Mesenchymal stem cell (in vitro differentiated cells and primary cell): ENCODE measurements at regions not wholly inside any gene's neighbourhood (a gene's known extent, or its start where the extent isn't known, plus 50 kb on each side); places are given as distances from the start of the nearest gene placed in this dataset.

ENCODE experiments used
- DNase-seq: peaks from one replicate; pipeline ENCODE4 v3.0.0-alpha.2; 2013
- H2AFZ ChIP-seq: one replicate; pipeline ENCODE4 v1.6.1; 2013; ENCODE audit warnings: low read depth, mild to moderate bottlenecking, control low read depth, inconsistent platforms, low read length, moderate library complexity
- H2AK5ac ChIP-seq: 2 replicates; pipeline ENCODE4 v1.6.1; 2013; ENCODE audit warnings: low read length, moderate library complexity, mild to moderate bottlenecking, inconsistent platforms; ENCODE audit not compliant: severe bottlenecking
- H2BK120ac ChIP-seq: one replicate; pipeline ENCODE4 v1.6.1; 2013; ENCODE audit warnings: low read depth, mild to moderate bottlenecking, inconsistent platforms, low read length, moderate library complexity
- H2BK12ac ChIP-seq, 2 experiments: one replicate each; pipeline ENCODE4 v1.6.1; 2013; ENCODE audit warnings: inconsistent platforms in 2 of 2, low read length in 2 of 2, mild to moderate bottlenecking in 2 of 2, moderate library complexity in 2 of 2, control low read depth in 1 of 2
- H2BK15ac ChIP-seq: one replicate; pipeline ENCODE4 v1.6.1; 2013; ENCODE audit warnings: mild to moderate bottlenecking, low read depth, inconsistent platforms; ENCODE audit not compliant: poor library complexity, severe bottlenecking
- H2BK5ac ChIP-seq: 2 replicates; pipeline ENCODE4 v1.6.1; 2013; ENCODE audit warnings: low read depth, mild to moderate bottlenecking, low read length, control low read depth, inconsistent platforms; ENCODE audit not compliant: poor library complexity, severe bottlenecking
- H3K14ac ChIP-seq, 2 experiments: one replicate each; pipeline ENCODE4 v1.6.1; 2013; ENCODE audit warnings: inconsistent platforms in 2 of 2, low read length in 2 of 2, control low read depth in 1 of 2, mild to moderate bottlenecking in 1 of 2, moderate library complexity in 1 of 2
- H3K18ac ChIP-seq, 2 experiments: one replicate each; pipeline ENCODE4 v1.6.1; 2013; ENCODE audit warnings: inconsistent platforms in 2 of 2, low read length in 2 of 2, control low read depth in 1 of 2, low read depth in 1 of 2, mild to moderate bottlenecking in 1 of 2
- H3K23ac ChIP-seq, 2 experiments: one replicate each; pipeline ENCODE4 v1.6.1; 2013; ENCODE audit warnings: inconsistent platforms in 2 of 2, low read length in 2 of 2, mild to moderate bottlenecking in 2 of 2, moderate library complexity in 2 of 2, control low read depth in 1 of 2
- H3K27ac ChIP-seq: 2 replicates; pipeline ENCODE4 v1.5.1; 2013; ENCODE audit warnings: mild to moderate bottlenecking, moderate library complexity, low read length, control low read depth, inconsistent platforms; ENCODE audit not compliant: poor library complexity, severe bottlenecking
- H3K27me3 ChIP-seq, 2 experiments: 2 replicates each; pipeline versions ENCODE4 v1.6.1 to v1.7.0; 2013; ENCODE audit warnings: low read length in 2 of 2, mild to moderate bottlenecking in 2 of 2, moderate library complexity in 2 of 2, control low read depth in 1 of 2, inconsistent platforms in 1 of 2; ENCODE audit not compliant: control insufficient read depth in 1 of 2, insufficient read depth in 1 of 2
- H3K36me3 ChIP-seq, 2 experiments: 2 replicates each; pipeline versions ENCODE4 v1.6.1 to v1.7.0; 2013; ENCODE audit warnings: low read length in 2 of 2, control low read depth in 1 of 2, inconsistent platforms in 1 of 2, low read depth in 1 of 2, mild to moderate bottlenecking in 1 of 2; ENCODE audit not compliant: insufficient read depth in 2 of 2, control insufficient read depth in 1 of 2
- H3K4ac ChIP-seq, 2 experiments: one replicate each; pipeline ENCODE4 v1.6.1; 2013; ENCODE audit warnings: inconsistent platforms in 2 of 2, low read length in 2 of 2, mild to moderate bottlenecking in 2 of 2, moderate library complexity in 2 of 2, control low read depth in 1 of 2, low read depth in 1 of 2
- H3K4me1 ChIP-seq: 2 replicates; pipeline ENCODE4 v1.6.1; 2013; ENCODE audit warnings: low read depth, low read length, control low read depth; ENCODE audit not compliant: control insufficient read depth, insufficient read depth
- H3K4me2 ChIP-seq: 2 replicates; pipeline ENCODE4 v1.6.1; 2013; ENCODE audit warnings: low read length, mild to moderate bottlenecking, inconsistent platforms; ENCODE audit not compliant: poor library complexity, severe bottlenecking
- H3K4me3 ChIP-seq, 2 experiments: 2 replicates each; pipeline versions ENCODE4 v1.5.1 to v1.7.0; 2013; ENCODE audit warnings: low read length in 2 of 2, mild to moderate bottlenecking in 2 of 2, control low read depth in 1 of 2, low read depth in 1 of 2; ENCODE audit not compliant: insufficient read depth in 1 of 2
- H3K79me1 ChIP-seq: replicated peaks from 2 replicates; pipeline ENCODE4 v1.6.1; 2013; ENCODE audit warnings: mild to moderate bottlenecking, control low read depth, low read length, inconsistent platforms; ENCODE audit not compliant: poor library complexity, severe bottlenecking
- H3K9ac ChIP-seq: 2 replicates; pipeline ENCODE4 v1.7.0; 2013; ENCODE audit warnings: mild to moderate bottlenecking, low read length, moderate library complexity
- H3K9me3 ChIP-seq: 2 replicates; pipeline ENCODE4 v1.7.0; 2013; ENCODE audit warnings: mild to moderate bottlenecking, low read length; ENCODE audit not compliant: control insufficient read depth
- H4K8ac ChIP-seq: one replicate; pipeline ENCODE4 v1.6.1; 2013; ENCODE audit warnings: inconsistent platforms, mild to moderate bottlenecking, low read length, moderate library complexity
- H4K91ac ChIP-seq: one replicate; pipeline ENCODE4 v1.6.1; 2013; ENCODE audit warnings: mild to moderate bottlenecking, low read length, inconsistent platforms
- WGBS: methylation state at CpG from one replicate; pipeline ENCODE4 v1.1.7; 2013; ENCODE audit warnings: mixed read lengths; 5-methylcytosine and 5-hydroxymethylcytosine counted together

DNA sequence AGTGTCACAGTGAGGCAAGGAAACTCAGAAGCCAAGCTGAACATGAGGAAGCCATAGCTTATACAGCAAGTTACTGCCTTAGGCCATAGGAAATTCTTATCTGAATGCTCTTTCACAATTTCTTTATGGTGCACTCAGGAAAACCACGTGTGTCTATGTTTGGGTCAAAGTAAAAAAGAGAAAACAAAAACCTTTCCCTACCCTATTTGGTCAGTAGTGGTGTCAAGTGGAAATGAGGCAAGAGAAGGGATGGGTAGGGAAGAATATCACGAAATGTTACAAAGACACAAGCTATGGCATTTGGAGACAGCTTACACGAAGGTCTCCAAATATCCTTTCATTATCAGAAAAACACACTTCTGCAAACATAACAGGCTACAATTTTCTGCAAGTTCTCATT lies 83.4 kb upstream of the INPP4B start:
- Histone ChIP-seq H3K4ac (no peak overlapping the region), H3K79me1 (no peaks in the 10 kb centered on the region), H3K4me1 (no peaks in the 10 kb centered on the region), H2BK12ac (no peak overlapping the region), H3K4me2 (no peak overlapping the region), H2BK120ac (no peak overlapping the region), H2AFZ (no peak overlapping the region), H3K9me3 (peaks cover 4% of the 10 kb centered on the region), H3K9ac (no peak overlapping the region), H3K14ac (no peak overlapping the region), H4K91ac (no peak overlapping the region), H3K36me3 (no peaks in the 10 kb centered on the region), H3K4me3 (no peak overlapping the region), H2AK5ac (no peak overlapping the region), H2BK5ac (no peak overlapping the region), H3K27ac (no peak overlapping the region), H3K18ac (no peak overlapping the region), H3K27me3 (no peaks in the 10 kb centered on the region), H4K8ac (no peak overlapping the region), H3K23ac (no peak overlapping the region), H2BK15ac (no peak overlapping the region)
- 52% methylated on average over 2 of the region's 3 CpGs for WGBS
- no peak for DNase-seq

DNA sequence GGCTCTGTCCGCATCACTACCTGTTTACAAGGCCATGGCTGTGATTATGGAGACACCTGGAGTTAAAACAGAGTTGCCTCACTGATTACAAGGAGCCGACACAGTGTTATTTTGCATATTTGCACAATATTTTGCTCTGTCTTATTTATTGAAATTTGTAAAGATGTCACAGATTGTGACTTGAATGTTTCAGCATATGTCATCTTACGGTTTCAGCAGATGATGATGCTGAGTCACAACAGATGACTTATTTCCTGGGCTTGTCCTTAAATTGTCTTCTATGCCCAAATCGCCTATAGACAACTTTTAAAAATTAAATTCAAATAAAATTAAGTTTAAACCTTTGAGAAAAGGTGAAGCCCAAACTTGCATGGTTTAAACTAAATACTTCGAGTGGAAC lies 87.1 kb upstream of the INPP4B start:
- peaks cover 4% of the 10 kb centered on the region for H3K9me3 ChIP-seq
- no peak overlapping the region for H3K27ac ChIP-seq
- no peak overlapping the region for H3K14ac ChIP-seq
- no peak overlapping the region for H2BK5ac ChIP-seq
- H3K4me1 ChIP-seq, result no peaks in the 10 kb centered on the region
- H3K4me2 ChIP-seq, result no peak overlapping the region
- no peak overlapping the region for H3K9ac ChIP-seq
- no peaks in the 10 kb centered on the region for H3K36me3 ChIP-seq
- WGBS, result 88% methylated on average over 4 of the region's 5 CpGs
- H2AFZ ChIP-seq, result no peak overlapping the region
- H3K27me3 ChIP-seq, result no peaks in the 10 kb centered on the region
- no peak overlapping the region for H2BK12ac ChIP-seq
- no peak overlapping the region for H3K4ac ChIP-seq
- no peak overlapping the region for H3K4me3 ChIP-seq
- no peak overlapping the region for H2BK15ac ChIP-seq
- no peaks in the 10 kb centered on the region for H3K79me1 ChIP-seq
- H4K8ac ChIP-seq, result no peak overlapping the region
- H3K23ac ChIP-seq, result no peak overlapping the region
- DNase-seq, result no peak
- H3K18ac ChIP-seq, result no peak overlapping the region
- no peak overlapping the region for H4K91ac ChIP-seq
- H2BK120ac ChIP-seq, result no peak overlapping the region
- H2AK5ac ChIP-seq, result no peak overlapping the region

DNA sequence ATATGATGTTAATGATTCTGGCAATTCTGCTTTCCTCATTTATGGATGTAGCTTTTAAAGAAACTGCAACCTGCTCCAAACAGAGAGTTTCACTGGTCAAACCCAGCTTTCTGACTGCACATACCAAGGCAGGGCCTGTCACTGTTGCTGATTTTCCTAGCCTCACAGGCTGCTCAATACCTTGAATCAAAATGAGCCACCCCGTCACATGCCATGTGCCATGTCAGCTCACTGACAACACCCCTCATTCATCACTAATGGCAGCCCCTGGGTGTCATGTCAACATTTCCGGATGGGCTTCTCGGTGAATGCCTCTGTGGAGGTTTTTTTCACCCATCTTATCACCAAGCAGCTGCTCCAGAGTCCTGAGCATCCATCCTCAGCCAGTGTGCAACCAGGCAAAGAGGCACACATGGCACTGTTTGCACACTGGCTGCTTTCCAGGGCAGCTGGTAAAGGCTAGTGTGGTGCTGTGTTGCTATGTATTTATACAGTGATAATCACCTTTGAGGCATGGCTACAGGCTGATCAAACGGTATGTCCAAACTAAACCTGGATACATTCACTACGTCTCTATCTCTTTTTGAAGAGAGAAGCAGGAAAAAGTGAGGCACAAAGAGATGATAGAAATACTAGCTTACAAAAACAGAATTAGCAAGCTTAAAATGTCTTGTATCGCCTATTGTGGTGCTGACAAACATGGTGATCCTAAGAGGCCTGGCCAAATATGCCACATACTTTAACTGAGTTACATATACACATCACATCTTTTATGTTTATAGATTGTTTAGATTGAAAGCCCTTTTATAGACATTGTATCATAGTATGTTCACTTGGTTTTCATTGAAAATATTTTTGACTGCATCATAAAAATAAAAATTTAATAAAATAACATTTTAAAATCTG lies 94.6 kb upstream of the INPP4B start:
- no peaks in the 10 kb centered on the region for H3K4me1 ChIP-seq
- no peak overlapping the region for H4K91ac ChIP-seq
- no peak overlapping the region for H2AFZ ChIP-seq
- no peaks in the 10 kb centered on the region for H3K36me3 ChIP-seq
- DNase-seq, result no peak
- H3K4me2 ChIP-seq, result no peak overlapping the region
- H2BK5ac ChIP-seq, result no peak overlapping the region
- H2BK120ac ChIP-seq, result no peak overlapping the region
- H3K18ac ChIP-seq, result no peak overlapping the region
- no peak overlapping the region for H3K4ac ChIP-seq
- no peak overlapping the region for H3K4me3 ChIP-seq
- no peak overlapping the region for H2AK5ac ChIP-seq
- no peak overlapping the region for H2BK12ac ChIP-seq
- 83% methylated on average over 4 of the region's 6 CpGs for WGBS
- H3K27me3 ChIP-seq, result no peaks in the 10 kb centered on the region
- H3K79me1 ChIP-seq, result no peaks in the 10 kb centered on the region
- no peak overlapping the region for H3K14ac ChIP-seq
- H3K9me3 ChIP-seq, result no peaks in the 10 kb centered on the region
- no peak overlapping the region for H3K23ac ChIP-seq
- no peak overlapping the region for H4K8ac ChIP-seq
- H3K27ac ChIP-seq, result no peak overlapping the region
- H3K9ac ChIP-seq, result no peak overlapping the region
- H2BK15ac ChIP-seq, result no peak overlapping the region

DNA sequence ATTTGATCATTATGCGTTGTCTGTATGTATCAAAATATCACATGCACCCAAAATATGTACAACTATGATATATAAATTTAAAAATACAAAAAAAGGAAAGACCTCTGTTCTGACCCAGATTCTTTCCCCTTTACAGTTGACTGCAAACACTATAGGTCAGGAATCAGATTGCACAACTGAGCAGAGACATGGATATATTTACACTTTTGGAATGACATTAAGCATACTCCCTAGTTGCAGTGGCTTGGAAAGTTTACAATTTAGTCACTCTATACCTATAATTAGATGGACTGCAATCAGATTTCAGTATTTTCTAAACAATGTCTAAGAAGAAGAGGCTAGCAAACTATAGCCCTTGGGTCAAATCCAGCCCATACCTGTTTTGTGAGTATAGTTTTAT lies 98.5 kb upstream of the INPP4B start:
- Histone ChIP-seq H3K4me1 (no peaks in the 10 kb centered on the region), H3K4ac (no peak overlapping the region), H3K9me3 (no peaks in the 10 kb centered on the region), H3K36me3 (no peaks in the 10 kb centered on the region), H2BK15ac (no peak overlapping the region), H3K4me2 (no peak overlapping the region), H3K9ac (no peak overlapping the region), H2BK12ac (no peak overlapping the region), H3K14ac (no peak overlapping the region), H2AK5ac (no peak overlapping the region), H3K18ac (no peak overlapping the region), H4K91ac (no peak overlapping the region), H3K23ac (no peak overlapping the region), H3K27ac (no peak overlapping the region), H2BK120ac (no peak overlapping the region), H3K27me3 (no peaks in the 10 kb centered on the region), H3K79me1 (no peaks in the 10 kb centered on the region), H2BK5ac (no peak overlapping the region), H4K8ac (no peak overlapping the region), H2AFZ (no peak overlapping the region), H3K4me3 (no peak overlapping the region)
- WGBS, result no CpG with 5 or more reads among the region's 1 CpG
- no peak for DNase-seq
